Frontal cortex (tissue), 3 donors: ENCODE measurements at regions not wholly inside any gene's neighbourhood (a gene's known extent, or its start where the extent isn't known, plus 50 kb on each side); places are given as distances from the start of the nearest gene placed in this dataset.

Experiments
- DNase-seq, 2 donors: peaks; one replicate each; pipeline ENCODE4 v3.0.0; 2012; ENCODE audit warnings: low spot score in 2 of 2
- FAIRE-seq: peaks from 2 replicates; lab custom pipeline; 2012; peaks lifted over from hg19 to GRCh38; lab: Jason Lieb, UNC
- donor health status: control.
- donor health status: control.
- donor health status: control.

- FAIRE-seq (no peak), DNase-seq (no peak)
These were observed 1795.5 kb upstream of the FLRT2 start for GRCh38 chr14:83734431-83734830.

GRCh38 chr14:83741269-83741668, 1788.7 kb upstream of the FLRT2 start:
- DNase-seq (no peak), FAIRE-seq (no peak)

GRCh38 chr14:83744224-83744623, 1785.7 kb upstream of the FLRT2 start:
- DNase-seq (no peak), FAIRE-seq (no peak)

- DNase-seq, result no peak
- no peak for FAIRE-seq
These were observed 1785.1 kb upstream of the FLRT2 start for GRCh38 chr14:83744891-83745290.

GRCh38 chr14:83746336-83746735, 1783.6 kb upstream of the FLRT2 start:
- no peak for DNase-seq
- no peak for FAIRE-seq

GRCh38 chr14:83757916-83758315, 1772.0 kb upstream of the FLRT2 start:
- FAIRE-seq (no peak), DNase-seq (no peak)

- DNase-seq (no peak), FAIRE-seq (no peak)
These were observed 1765.0 kb upstream of the FLRT2 start for GRCh38 chr14:83764656-83765599.

GRCh38 chr14:83777516-83777915, 1752.4 kb upstream of the FLRT2 start:
- DNase-seq (no peak), FAIRE-seq (no peak)

GRCh38 chr14:83779266-83779665, 1750.7 kb upstream of the FLRT2 start:
- no peak for FAIRE-seq
- no peak for DNase-seq

GRCh38 chr14:83780321-83780720, 1749.6 kb upstream of the FLRT2 start:
- no peak for DNase-seq
- no peak for FAIRE-seq

GRCh38 chr14:83798421-83798820, 1731.5 kb upstream of the FLRT2 start:
- FAIRE-seq (no peak), DNase-seq (no peak)

GRCh38 chr14:83799233-83799632, 1730.7 kb upstream of the FLRT2 start:
- FAIRE-seq (no peak), DNase-seq (no peak)

GRCh38 chr14:83814896-83815295, 1715.0 kb upstream of the FLRT2 start:
- no peak for DNase-seq
- no peak for FAIRE-seq

GRCh38 chr14:83816761-83817160, 1713.2 kb upstream of the FLRT2 start:
- no peak for DNase-seq
- no peak for FAIRE-seq

GRCh38 chr14:83825843-83826242, 1704.1 kb upstream of the FLRT2 start:
- FAIRE-seq (no peak), DNase-seq (no peak)

- DNase-seq (no peak), FAIRE-seq (no peak)
These were observed 1703.1 kb upstream of the FLRT2 start for GRCh38 chr14:83826838-83827237.

GRCh38 chr14:83827383-83827782, 1702.6 kb upstream of the FLRT2 start:
- FAIRE-seq (no peak), DNase-seq (no peak)

- FAIRE-seq, result no peak
These were observed 1701.5 kb upstream of the FLRT2 start for GRCh38 chr14:83828406-83828805.

GRCh38 chr14:83830316-83830715, 1699.6 kb upstream of the FLRT2 start:
- no peak for DNase-seq

More at GRCh38 chr14:83828406-83828805, 1701.5 kb upstream of the FLRT2 start:
- no peak for DNase-seq

GRCh38 chr14:83838226-83838625, 1691.7 kb upstream of the FLRT2 start:
- FAIRE-seq (no peak), DNase-seq (no peak)

More at GRCh38 chr14:83830316-83830715, 1699.6 kb upstream of the FLRT2 start:
- no peak for FAIRE-seq

- no peak for DNase-seq
- no peak for FAIRE-seq
These were observed 1687.4 kb upstream of the FLRT2 start for GRCh38 chr14:83842547-83842946.

GRCh38 chr14:83847102-83847501, 1682.8 kb upstream of the FLRT2 start:
- DNase-seq (no peak), FAIRE-seq (no peak)
